WTC11 (cell line): ENCODE measurements at regions not wholly inside any gene's neighbourhood (a gene's known extent, or its start where the extent isn't known, plus 50 kb on each side); places are given as distances from the start of the nearest gene placed in this dataset.

Source experiments
- ATAC-seq: fragments of 200-7000 bp; cut with Tn5 transposase; 2 replicates; pipeline ENCODE4 v1.10.0; 2021; ENCODE audit warnings: mild to moderate bottlenecking, moderate library complexity
- CTCF ChIA-PET: fragments of 300-600 bp; sonication (Branson Sonifier 250); formaldehyde crosslinking; loops from one replicate; lab custom pipeline; 2021; ENCODE audit warnings: antibody characterized with exemption; lab: Charles Lee
- POLR2A ChIA-PET: fragments of 350-600 bp; sonication (Branson Sonifier 250); formaldehyde crosslinking; loops from one replicate; lab custom pipeline; 2021; ENCODE audit warnings: antibody characterized with exemption; lab: Charles Lee
- DNase-seq: peaks from one replicate; pipeline ENCODE4 v3.0.0; 2021; ENCODE audit warnings: low spot score
- H3K27ac Mint-ChIP-seq: 2 replicates; pipeline ENCODE4 v1.8.0; 2021; ENCODE audit warnings: mixed read lengths
- H3K27me3 Mint-ChIP-seq: 2 replicates; pipeline ENCODE4 v1.8.0; 2021; ENCODE audit warnings: low read depth, mild to moderate bottlenecking, moderate library complexity, mixed read lengths
- H3K36me3 Mint-ChIP-seq: 2 replicates; pipeline ENCODE4 v1.8.0; 2021; ENCODE audit warnings: mixed read lengths
- H3K4me1 Mint-ChIP-seq: 2 replicates; pipeline ENCODE4 v1.8.0; 2022; ENCODE audit warnings: mixed read lengths
- H3K4me3 Mint-ChIP-seq: 2 replicates; pipeline ENCODE4 v1.8.0; 2021; ENCODE audit warnings: mild to moderate bottlenecking, moderate library complexity, mixed read lengths
- H3K9me3 Mint-ChIP-seq: 2 replicates; pipeline ENCODE4 v1.8.0; 2021; ENCODE audit warnings: mixed read lengths
- AR ChIP-seq: fragments of 250-450 bp; sonication (Bioruptor Pico); IDR thresholded peaks from 2 replicates; pipeline ENCODE4 v1.9.0; 2021; ENCODE audit warnings: mild to moderate bottlenecking
- ATF1 ChIP-seq: sonication (generic); formaldehyde crosslinking; IDR thresholded peaks from 2 replicates; pipeline ENCODE4 v1.8.1; 2023; ENCODE audit warnings: mild to moderate bottlenecking, moderate library complexity, missing genetic modification reagents
- ATF6 ChIP-seq: sonication (generic); formaldehyde crosslinking; IDR thresholded peaks from 2 replicates; pipeline ENCODE4 v1.8.1; 2023; ENCODE audit warnings: mild to moderate bottlenecking, missing genetic modification reagents
- CDX4 ChIP-seq: fragments of 250-450 bp; sonication (Bioruptor Pico); IDR thresholded peaks from 2 replicates; pipeline ENCODE4 v1.9.0; 2021; ENCODE audit warnings: moderate library complexity, mild to moderate bottlenecking, inconsistent platforms, borderline replicate concordance
- CREB1 ChIP-seq: sonication (generic); formaldehyde crosslinking; IDR thresholded peaks from 2 replicates; pipeline ENCODE4 v1.8.0; 2023; ENCODE audit warnings: mild to moderate bottlenecking, missing genetic modification reagents
- CREM ChIP-seq: sonication (generic); formaldehyde crosslinking; IDR thresholded peaks from 2 replicates; pipeline ENCODE4 v1.8.1; 2022; ENCODE audit warnings: mild to moderate bottlenecking, missing genetic modification reagents, moderate library complexity
- E2F1 ChIP-seq: sonication (generic); formaldehyde crosslinking; IDR thresholded peaks from 2 replicates; pipeline ENCODE4 v1.8.0; 2022; ENCODE audit warnings: mild to moderate bottlenecking, missing genetic modification reagents
- EMX1 ChIP-seq: fragments of 250-450 bp; sonication (Bioruptor Pico); IDR thresholded peaks from 2 replicates; pipeline ENCODE4 v1.8.0; 2021; ENCODE audit warnings: mild to moderate bottlenecking
- FOXP1 ChIP-seq: sonication (generic); formaldehyde crosslinking; IDR thresholded peaks from 2 replicates; pipeline ENCODE4 v1.8.0; 2022; ENCODE audit warnings: missing genetic modification reagents, mild to moderate bottlenecking, moderate library complexity, borderline replicate concordance
- GABPB1 ChIP-seq: sonication (generic); formaldehyde crosslinking; IDR thresholded peaks from 2 replicates; pipeline ENCODE4 v1.8.1; 2023; ENCODE audit warnings: mild to moderate bottlenecking, missing genetic modification reagents
- NFE2L1 ChIP-seq: sonication (generic); formaldehyde crosslinking; IDR thresholded peaks from 2 replicates; pipeline ENCODE4 v1.8.1; 2023; ENCODE audit warnings: missing genetic modification reagents
- NFYB ChIP-seq: sonication (generic); formaldehyde crosslinking; conservative IDR thresholded peaks from 2 replicates; pipeline ENCODE4 v1.8.0; 2022; ENCODE audit warnings: low read depth, missing genetic modification reagents
- SMAD4 ChIP-seq: sonication (generic); formaldehyde crosslinking; IDR thresholded peaks from 2 replicates; pipeline ENCODE4 v1.8.0; 2022; ENCODE audit warnings: mild to moderate bottlenecking, missing genetic modification reagents
- SOX15 ChIP-seq: fragments of 250-450 bp; sonication (Bioruptor Pico); IDR thresholded peaks from 2 replicates; pipeline ENCODE4 v1.9.0; 2021; ENCODE audit warnings: mild to moderate bottlenecking
- TEAD1 ChIP-seq: sonication (generic); formaldehyde crosslinking; IDR thresholded peaks from 2 replicates; pipeline ENCODE4 v1.8.0; 2022; ENCODE audit warnings: mild to moderate bottlenecking, missing genetic modification reagents
- ZBTB21 ChIP-seq: sonication (generic); formaldehyde crosslinking; IDR thresholded peaks from 2 replicates; pipeline ENCODE4 v1.8.1; 2023; ENCODE audit warnings: mild to moderate bottlenecking, missing genetic modification reagents, borderline replicate concordance
- ZNF423 ChIP-seq: fragments of 250-450 bp; sonication (Bioruptor Pico); IDR thresholded peaks from 2 replicates; pipeline ENCODE4 v2.1.2; 2022; ENCODE audit warnings: mild to moderate bottlenecking, moderate library complexity
- TF ChIP-seq, protein P1 (sequence below): fragments of 250-450 bp; sonication (Bioruptor Pico); conservative IDR thresholded peaks from 2 replicates; pipeline ENCODE4 v1.9.0; 2021; ENCODE audit warnings: mild to moderate bottlenecking
- TF ChIP-seq, protein P2 (sequence below): sonication (generic); formaldehyde crosslinking; IDR thresholded peaks from 2 replicates; pipeline ENCODE4 v1.8.1; 2022; ENCODE audit warnings: mild to moderate bottlenecking, missing genetic modification reagents, moderate library complexity, borderline replicate concordance
- TF ChIP-seq, protein P3 (sequence below): sonication (generic); formaldehyde crosslinking; IDR thresholded peaks from 2 replicates; pipeline ENCODE4 v1.8.1; 2022; ENCODE audit warnings: missing genetic modification reagents, borderline replicate concordance
- TF ChIP-seq, protein P4 (sequence below): sonication (generic); formaldehyde crosslinking; IDR thresholded peaks from 2 replicates; pipeline ENCODE4 v1.8.0; 2022; ENCODE audit warnings: mild to moderate bottlenecking, missing genetic modification reagents

DNA sequence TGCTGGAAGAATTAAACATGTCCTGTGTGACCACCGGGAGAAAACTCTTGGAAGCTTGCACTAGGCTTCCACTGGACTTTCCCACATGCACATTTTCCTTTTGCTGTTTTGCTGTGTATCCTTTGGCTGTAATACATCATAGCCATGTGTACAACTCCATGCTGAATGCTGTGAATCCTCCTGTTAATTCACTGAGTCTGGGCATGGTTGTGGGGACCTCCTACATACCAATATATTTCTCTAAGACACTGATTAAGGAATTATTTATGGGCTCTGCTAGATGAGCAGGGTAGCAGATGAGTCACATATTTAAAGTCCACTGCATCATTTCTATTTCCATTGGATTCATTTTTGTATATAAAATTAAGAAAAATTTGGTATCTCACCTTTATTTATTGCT lies 220.1 kb downstream of the CYLC2 start (continued):
- TF ChIP-seq ATF1 (CRISPR knock-in tag) (no peak), ATF6 (CRISPR knock-in tag) (no peak), EMX1 (CRISPR knock-in tag) (no peak), NFE2L1 (CRISPR knock-in tag) (no peak), ZBTB21 (CRISPR knock-in tag) (no peak)
- TF ChIP-seq, protein P1, sequence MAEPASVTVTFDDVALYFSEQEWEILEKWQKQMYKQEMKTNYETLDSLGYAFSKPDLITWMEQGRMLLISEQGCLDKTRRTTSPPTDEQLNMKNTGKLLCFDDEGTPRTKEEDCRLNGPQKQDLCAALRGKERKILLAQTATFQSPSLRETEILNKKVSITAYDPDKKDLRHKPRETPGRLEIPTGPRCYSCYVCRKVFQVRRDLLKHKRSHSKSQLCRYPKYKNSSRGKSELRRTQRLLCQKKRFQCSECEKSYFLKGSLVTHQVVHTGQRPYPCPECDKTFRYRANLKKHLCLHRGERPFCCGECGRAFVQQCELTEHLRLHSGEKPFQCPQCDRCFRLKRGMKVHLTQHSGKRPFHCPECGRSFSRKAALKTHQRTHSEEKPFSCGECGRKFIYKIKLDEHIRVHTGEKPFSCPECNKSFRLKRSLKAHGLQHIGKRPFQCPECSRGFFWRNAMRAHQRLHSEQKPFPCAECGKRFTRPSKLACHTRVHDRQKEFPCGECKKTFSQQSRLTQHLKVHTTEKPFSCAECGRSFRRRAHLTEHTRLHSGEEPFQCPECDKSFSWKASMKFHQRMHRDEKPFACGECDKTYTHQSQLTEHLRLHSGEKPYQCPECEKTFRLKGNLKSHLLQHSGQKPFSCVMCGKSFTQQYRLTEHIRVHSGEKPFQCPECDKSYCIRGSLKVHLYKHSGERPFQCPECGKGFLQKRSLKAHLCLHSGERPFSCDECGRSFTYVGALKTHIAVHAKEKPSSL (CRISPR knock-in tag), result no peak
- TF ChIP-seq, all 79 proteins: peak for 0

GRCh38 chr9:103225702-103226646 lies 230.8 kb downstream of the CYLC2 start:
- CTCF ChIA-PET, result no interaction called here
- POLR2A ChIA-PET, result no interaction called here
- TF ChIP-seq ZNF423 (CRISPR knock-in tag) (no peak), CREB1 (CRISPR knock-in tag) (no peak), TEAD1 (CRISPR knock-in tag) (no peak), NFYB (no peak), E2F1 (CRISPR knock-in tag) (no peak), AR (no peak), FOXP1 (CRISPR knock-in tag) (no peak), CREM (no peak), SOX15 (CRISPR knock-in tag) (no peak), GABPB1 (no peak), SMAD4 (CRISPR knock-in tag) (no peak), CDX4 (CRISPR knock-in tag) (no peak)
- TF ChIP-seq, protein P2, sequence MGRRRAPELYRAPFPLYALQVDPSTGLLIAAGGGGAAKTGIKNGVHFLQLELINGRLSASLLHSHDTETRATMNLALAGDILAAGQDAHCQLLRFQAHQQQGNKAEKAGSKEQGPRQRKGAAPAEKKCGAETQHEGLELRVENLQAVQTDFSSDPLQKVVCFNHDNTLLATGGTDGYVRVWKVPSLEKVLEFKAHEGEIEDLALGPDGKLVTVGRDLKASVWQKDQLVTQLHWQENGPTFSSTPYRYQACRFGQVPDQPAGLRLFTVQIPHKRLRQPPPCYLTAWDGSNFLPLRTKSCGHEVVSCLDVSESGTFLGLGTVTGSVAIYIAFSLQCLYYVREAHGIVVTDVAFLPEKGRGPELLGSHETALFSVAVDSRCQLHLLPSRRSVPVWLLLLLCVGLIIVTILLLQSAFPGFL (CRISPR knock-in tag), result no peak
- TF ChIP-seq, protein P3, sequence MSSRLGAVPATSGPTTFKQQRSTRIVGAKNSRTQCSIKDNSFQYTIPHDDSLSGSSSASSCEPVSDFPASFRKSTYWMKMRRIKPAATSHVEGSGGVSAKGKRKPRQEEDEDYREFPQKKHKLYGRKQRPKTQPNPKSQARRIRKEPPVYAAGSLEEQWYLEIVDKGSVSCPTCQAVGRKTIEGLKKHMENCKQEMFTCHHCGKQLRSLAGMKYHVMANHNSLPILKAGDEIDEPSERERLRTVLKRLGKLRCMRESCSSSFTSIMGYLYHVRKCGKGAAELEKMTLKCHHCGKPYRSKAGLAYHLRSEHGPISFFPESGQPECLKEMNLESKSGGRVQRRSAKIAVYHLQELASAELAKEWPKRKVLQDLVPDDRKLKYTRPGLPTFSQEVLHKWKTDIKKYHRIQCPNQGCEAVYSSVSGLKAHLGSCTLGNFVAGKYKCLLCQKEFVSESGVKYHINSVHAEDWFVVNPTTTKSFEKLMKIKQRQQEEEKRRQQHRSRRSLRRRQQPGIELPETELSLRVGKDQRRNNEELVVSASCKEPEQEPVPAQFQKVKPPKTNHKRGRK (CRISPR knock-in tag), result no peak
- TF ChIP-seq, protein P4, sequence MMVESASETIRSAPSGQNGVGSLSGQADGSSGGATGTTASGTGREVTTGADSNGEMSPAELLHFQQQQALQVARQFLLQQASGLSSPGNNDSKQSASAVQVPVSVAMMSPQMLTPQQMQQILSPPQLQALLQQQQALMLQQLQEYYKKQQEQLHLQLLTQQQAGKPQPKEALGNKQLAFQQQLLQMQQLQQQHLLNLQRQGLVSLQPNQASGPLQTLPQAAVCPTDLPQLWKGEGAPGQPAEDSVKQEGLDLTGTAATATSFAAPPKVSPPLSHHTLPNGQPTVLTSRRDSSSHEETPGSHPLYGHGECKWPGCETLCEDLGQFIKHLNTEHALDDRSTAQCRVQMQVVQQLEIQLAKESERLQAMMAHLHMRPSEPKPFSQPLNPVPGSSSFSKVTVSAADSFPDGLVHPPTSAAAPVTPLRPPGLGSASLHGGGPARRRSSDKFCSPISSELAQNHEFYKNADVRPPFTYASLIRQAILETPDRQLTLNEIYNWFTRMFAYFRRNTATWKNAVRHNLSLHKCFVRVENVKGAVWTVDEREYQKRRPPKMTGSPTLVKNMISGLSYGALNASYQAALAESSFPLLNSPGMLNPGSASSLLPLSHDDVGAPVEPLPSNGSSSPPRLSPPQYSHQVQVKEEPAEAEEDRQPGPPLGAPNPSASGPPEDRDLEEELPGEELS (CRISPR knock-in tag), result no peak

More at GRCh38 chr9:103225702-103226646, 230.8 kb downstream of the CYLC2 start:
- Mint-ChIP-seq H3K36me3 (no peaks in the 10 kb centered on the region), H3K9me3 (peaks cover 7% of the 10 kb centered on the region; the same call in 1 of the 2 replicates), H3K4me1 (no peaks in the 10 kb centered on the region), H3K4me3 (no peak overlapping the region), H3K27me3 (no peaks in the 10 kb centered on the region), H3K27ac (no peak overlapping the region)
- DNase-seq (no peak), ATAC-seq (no peak)
